ENCODE measurements at regions not wholly inside any gene's neighbourhood (a gene's known extent, or its start where the extent isn't known, plus 50 kb on each side); places are given as distances from the start of the nearest gene placed in this dataset.

GRCh38 chr11:95693298-95693697 lies 96.3 kb downstream of the FAM76B start:
- no peak for TF ChIP-seq CTCF (IDR thresholded peaks at IDR 0.05)
- TF ChIP-seq SOX15 (CRISPR knock-in tag; IDR thresholded peaks at IDR 0.05): no peak
- TF ChIP-seq E2F5 (CRISPR knock-in tag; IDR thresholded peaks at IDR 0.05): no peak
- no peak for TF ChIP-seq SMAD3 (CRISPR knock-in tag; IDR thresholded peaks at IDR 0.05; ENCODE audit: borderline replicate concordance)
- no peak for TF ChIP-seq KAT7 (CRISPR knock-in tag; IDR thresholded peaks at IDR 0.05; ENCODE audit: borderline replicate concordance)
- no peak for TF ChIP-seq JUN (CRISPR knock-in tag; IDR thresholded peaks at IDR 0.05)
- TF ChIP-seq MAX (CRISPR knock-in tag; IDR thresholded peaks at IDR 0.05): no peak

Data from WTC11 (cell line).